HFF-Myc (cell line): ENCODE measurements at regions not wholly inside any gene's neighbourhood (a gene's known extent, or its start where the extent isn't known, plus 50 kb on each side); places are given as distances from the start of the nearest gene placed in this dataset.

Experiments
- DNase-seq: peaks from one replicate; pipeline ENCODE4 v3.0.0-alpha.2; 2011; ENCODE audit warnings: low read depth; ENCODE audit errors: extremely low read depth
- H3K4me3 ChIP-seq: replicated peaks from 2 replicates; pipeline ENCODE4 v1.5.1; 2011; ENCODE audit warnings: low read depth, mild to moderate bottlenecking, control low read depth, low read length
- TF ChIP-seq, protein P1 (sequence below): IDR thresholded peaks from 2 replicates; pipeline ENCODE4 v1.5.1; 2012; ENCODE audit warnings: mild to moderate bottlenecking, low read depth, low read length, control low read depth; ENCODE audit errors: missing control alignments

DNA sequence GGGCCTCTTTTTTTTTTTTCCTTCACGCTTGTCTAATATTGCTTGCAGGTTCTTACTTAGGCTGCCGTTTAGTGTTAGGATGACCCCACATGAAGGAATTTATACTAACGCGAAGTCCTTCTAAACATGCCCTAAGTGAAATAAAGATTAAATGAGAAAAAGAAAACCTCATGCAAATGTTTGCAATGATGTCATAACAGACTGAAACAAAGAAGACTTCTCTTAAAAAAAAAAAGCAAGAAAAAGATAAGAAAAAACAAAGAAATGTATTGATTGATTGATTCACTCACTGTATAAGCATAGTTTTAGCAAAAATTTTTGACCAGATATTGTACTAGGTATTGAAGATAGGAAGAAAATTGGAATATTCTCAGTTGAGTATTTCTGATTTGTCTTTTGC, 418.2 kb downstream of the IRS2 start:
- no peak overlapping the region for H3K4me3 ChIP-seq
- TF ChIP-seq, protein P1, sequence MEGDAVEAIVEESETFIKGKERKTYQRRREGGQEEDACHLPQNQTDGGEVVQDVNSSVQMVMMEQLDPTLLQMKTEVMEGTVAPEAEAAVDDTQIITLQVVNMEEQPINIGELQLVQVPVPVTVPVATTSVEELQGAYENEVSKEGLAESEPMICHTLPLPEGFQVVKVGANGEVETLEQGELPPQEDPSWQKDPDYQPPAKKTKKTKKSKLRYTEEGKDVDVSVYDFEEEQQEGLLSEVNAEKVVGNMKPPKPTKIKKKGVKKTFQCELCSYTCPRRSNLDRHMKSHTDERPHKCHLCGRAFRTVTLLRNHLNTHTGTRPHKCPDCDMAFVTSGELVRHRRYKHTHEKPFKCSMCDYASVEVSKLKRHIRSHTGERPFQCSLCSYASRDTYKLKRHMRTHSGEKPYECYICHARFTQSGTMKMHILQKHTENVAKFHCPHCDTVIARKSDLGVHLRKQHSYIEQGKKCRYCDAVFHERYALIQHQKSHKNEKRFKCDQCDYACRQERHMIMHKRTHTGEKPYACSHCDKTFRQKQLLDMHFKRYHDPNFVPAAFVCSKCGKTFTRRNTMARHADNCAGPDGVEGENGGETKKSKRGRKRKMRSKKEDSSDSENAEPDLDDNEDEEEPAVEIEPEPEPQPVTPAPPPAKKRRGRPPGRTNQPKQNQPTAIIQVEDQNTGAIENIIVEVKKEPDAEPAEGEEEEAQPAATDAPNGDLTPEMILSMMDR: no peak
- DNase-seq: no peak

DNA sequence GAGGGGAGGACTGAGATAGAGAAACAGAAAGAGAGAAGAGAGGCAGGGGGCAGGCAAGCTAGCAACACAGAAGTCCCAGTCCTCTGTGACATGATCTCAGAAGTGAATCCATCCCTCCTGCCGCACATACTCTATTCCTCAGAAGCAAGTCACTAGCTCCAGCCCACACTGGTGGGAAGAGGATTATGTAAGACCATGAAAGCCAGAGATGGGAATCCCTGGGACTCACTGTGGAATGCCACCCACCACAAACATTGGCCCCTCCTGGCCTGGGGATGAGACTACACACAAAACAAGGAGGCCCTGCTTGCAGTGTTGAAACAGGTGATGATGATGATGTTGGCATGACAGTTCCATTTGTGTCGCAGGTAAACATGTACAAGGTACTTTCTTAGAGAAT, 419.9 kb downstream of the IRS2 start:
- H3K4me3 ChIP-seq: no peak overlapping the region
- TF ChIP-seq, protein P1: no peak
- DNase-seq: no peak

DNA sequence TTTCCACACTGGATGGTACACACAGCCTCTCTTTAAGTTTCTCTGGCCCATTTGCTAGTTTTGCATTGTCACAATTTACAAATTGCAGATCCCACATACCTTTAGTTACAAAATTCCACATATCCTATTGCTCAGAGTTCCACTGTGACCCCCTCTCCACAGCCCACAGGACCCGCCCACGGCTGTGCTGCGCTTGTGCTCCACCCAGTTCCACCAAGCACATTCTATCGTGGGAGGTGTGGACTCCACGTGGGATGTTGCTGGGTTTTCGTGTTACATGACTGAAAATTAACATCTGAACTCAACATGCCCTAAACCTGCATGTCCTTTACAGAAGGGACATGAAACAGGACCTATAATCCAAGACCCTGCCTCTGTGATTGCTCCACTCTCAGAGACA, 423.0 kb downstream of the IRS2 start:
- TF ChIP-seq, protein P1: no peak
- H3K4me3 ChIP-seq: no peak overlapping the region
- no peak for DNase-seq

DNA sequence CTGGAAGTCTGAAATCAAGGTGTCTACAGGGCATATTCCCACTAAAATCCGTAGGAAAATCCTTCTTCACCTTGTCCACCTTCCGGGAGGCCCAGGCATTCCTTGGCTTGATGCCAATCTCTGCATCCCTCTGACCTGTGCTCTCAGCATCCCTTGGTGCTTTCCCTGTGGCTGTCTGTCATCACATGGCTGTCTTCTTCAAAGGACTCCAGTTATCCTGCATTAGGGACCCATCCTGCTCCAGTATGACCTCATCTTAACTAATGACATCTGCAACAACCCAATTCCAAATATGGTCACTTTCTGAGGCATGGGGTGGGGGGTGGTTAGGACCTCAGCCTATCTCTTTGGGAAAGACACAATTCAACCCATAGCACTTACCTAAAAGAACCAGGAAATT, 423.8 kb downstream of the IRS2 start:
- TF ChIP-seq, protein P1: no peak
- no peak overlapping the region for H3K4me3 ChIP-seq

DNA sequence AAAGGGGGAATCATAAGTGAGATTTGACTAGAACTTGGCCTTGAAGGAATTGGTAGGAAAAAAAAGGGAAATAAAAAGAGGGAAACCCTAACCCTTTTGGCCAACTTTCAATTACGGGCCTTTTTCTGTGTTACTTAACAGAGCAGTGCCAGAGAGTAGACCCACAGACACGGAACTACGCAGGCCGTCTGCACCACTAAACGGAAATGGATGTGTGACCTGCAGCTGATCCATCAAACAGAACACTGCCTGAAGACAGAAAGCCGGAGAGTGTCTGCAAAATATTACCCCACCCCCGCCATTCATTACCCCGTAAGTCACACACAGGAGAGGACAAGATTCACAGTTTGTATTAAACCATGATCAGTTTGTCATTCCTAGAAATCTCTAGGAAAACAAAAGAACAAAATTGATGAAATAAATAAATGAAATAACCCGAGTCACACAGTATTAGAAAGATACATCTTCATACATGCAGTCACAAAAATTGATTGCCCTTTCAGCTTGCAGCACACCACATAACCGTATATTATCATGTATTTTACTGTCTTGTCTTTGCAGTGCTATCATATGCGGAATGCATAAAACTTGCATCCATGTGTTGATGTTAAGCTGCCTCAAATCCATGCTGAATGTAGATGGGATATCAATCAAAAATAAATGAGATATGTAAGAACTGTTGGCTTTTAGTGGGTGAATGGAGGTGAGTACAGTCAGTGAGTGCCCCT, 424.7 kb downstream of the IRS2 start:
- H3K4me3 ChIP-seq: no peak overlapping the region

More for the DNA sequence above, 423.8 kb downstream of the IRS2 start:
- DNase-seq: no peak

DNA sequence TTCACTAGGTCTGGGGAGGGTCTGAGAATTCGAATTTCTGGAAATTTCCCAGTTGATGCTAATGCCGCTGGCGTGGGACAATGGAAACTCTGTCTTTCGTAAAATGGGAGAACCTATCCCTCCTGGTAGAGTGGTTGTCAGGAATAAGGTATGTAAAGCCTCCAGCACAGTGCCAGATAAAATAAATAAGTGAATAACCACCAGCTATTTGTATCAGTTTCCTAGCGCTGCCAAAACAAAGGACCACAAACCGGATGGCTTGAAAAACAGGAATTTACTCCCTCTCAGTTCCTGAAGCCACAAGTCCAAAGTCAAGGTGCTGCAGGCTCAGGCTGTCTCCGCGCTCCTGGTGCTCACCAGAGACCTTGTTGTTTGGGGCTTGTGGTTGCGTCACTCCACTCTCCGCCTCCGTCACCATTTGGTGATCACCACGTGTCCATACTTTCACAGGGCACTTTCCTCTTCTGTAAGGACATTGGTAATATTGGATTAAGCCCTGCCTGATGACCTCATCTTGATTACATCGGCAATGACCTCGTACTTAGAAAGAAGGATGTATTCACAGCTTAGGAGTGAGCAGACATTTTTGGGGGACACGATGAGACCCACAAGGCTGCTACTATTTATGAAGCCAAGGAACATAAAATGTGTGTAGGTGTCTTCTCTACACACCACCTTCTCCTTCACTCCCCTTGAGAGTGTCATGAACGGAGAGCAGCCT, 428.5 kb downstream of the IRS2 start:
- DNase-seq: no peak
- TF ChIP-seq, protein P1: no peak
- H3K4me3 ChIP-seq: no peak overlapping the region

More for the DNA sequence above, 424.7 kb downstream of the IRS2 start:
- DNase-seq: no peak
- TF ChIP-seq, protein P1: no peak
